ENCODE measurements at regions not wholly inside any gene's neighbourhood (a gene's known extent, or its start where the extent isn't known, plus 50 kb on each side); places are given as distances from the start of the nearest gene placed in this dataset.

- TF ChIP-seq CTCF (IDR thresholded peaks at IDR 0.05; ENCODE audit: insufficient read depth, low read length): no peak
- TF ChIP-seq POLR2AphosphoS5 (IDR thresholded peaks at IDR 0.05; ENCODE audit: low read depth): no peak
- TF ChIP-seq REST (IDR thresholded peaks at IDR 0.05; ENCODE audit: insufficient replicate concordance, low read depth): no peak
- TF ChIP-seq GABPA (IDR thresholded peaks at IDR 0.05; ENCODE audit: low read depth): no peak
- no peak for TF ChIP-seq SPI1 (IDR thresholded peaks at IDR 0.05; ENCODE audit: borderline replicate concordance, low read depth)
Measured at GRCh38 chrX:42399632-42400024, 378.3 kb downstream of the PPP1R2C start.
